PC-9 (cell line): ENCODE measurements at regions not wholly inside any gene's neighbourhood (a gene's known extent, or its start where the extent isn't known, plus 50 kb on each side); places are given as distances from the start of the nearest gene placed in this dataset.

Source experiments
- BruUV-seq: library from RNA; stranded (reverse); fragments of 400-500 nt; replicated peaks from 2 replicates; lab custom pipeline; 2021; lab: Mats Ljungman, UMichigan
- CTCF ChIA-PET: fragments of 300-600 bp; sonication (Branson Sonifier 250); formaldehyde crosslinking; loops from one replicate; lab custom pipeline; 2022; ENCODE audit warnings: antibody characterized with exemption; lab: Charles Lee
- POLR2A ChIA-PET: fragments of 300-600 bp; sonication (Branson Sonifier 250); formaldehyde crosslinking; loops from one replicate; lab custom pipeline; 2022; ENCODE audit warnings: antibody characterized with exemption; ENCODE audit not compliant: unreplicated experiment; lab: Charles Lee
- DNase-seq, 2 experiments: peaks; one replicate each; pipeline versions ENCODE4 v3.0.0 to v3.0.0-alpha.2; 2015 to 2022; ENCODE audit warnings: mixed read lengths in 1 of 2
- H2AFZ ChIP-seq: fragments of 200-600 bp; sonication (generic); 2 replicates; pipeline ENCODE4 v1.8.1; 2017; ENCODE audit warnings: antibody characterized with exemption
- H3F3A ChIP-seq: fragments of 200-600 bp; sonication (generic); 2 replicates; pipeline ENCODE4 v1.8.1; 2017; ENCODE audit warnings: antibody characterized with exemption, mild to moderate bottlenecking, low read depth; ENCODE audit not compliant: insufficient read depth
- H3K27ac ChIP-seq: fragments of 200-600 bp; sonication (generic); 2 replicates; pipeline ENCODE4 v1.6.1; 2016; ENCODE audit warnings: mixed run types
- H3K27me3 ChIP-seq: fragments of 200-600 bp; sonication (generic); 2 replicates; pipeline ENCODE4 v1.6.1; 2016; ENCODE audit warnings: low read depth, mixed run types; ENCODE audit not compliant: insufficient read depth
- H3K36me3 ChIP-seq: fragments of 200-600 bp; sonication (generic); 2 replicates; pipeline ENCODE4 v1.6.1; 2016; ENCODE audit warnings: low read depth, mixed run types
- H3K4me1 ChIP-seq: fragments of 200-600 bp; sonication (generic); replicated peaks from 2 replicates; pipeline ENCODE4 v1.6.1; 2016; ENCODE audit warnings: mixed run types; ENCODE audit not compliant: insufficient read depth
- H3K4me2 ChIP-seq: fragments of 200-600 bp; sonication (generic); 2 replicates; pipeline ENCODE4 v1.6.1; 2017; ENCODE audit warnings: mixed run types
- H3K4me3 ChIP-seq: fragments of 200-600 bp; sonication (generic); 2 replicates; pipeline ENCODE4 v1.6.1; 2016; ENCODE audit warnings: mixed run types
- H3K79me2 ChIP-seq: fragments of 200-600 bp; sonication (generic); 2 replicates; pipeline ENCODE4 v1.6.1; 2017; ENCODE audit warnings: low read depth, mixed run types
- H3K9me2 ChIP-seq: fragments of 200-600 bp; sonication (generic); 2 replicates; pipeline ENCODE4 v1.8.1; 2017; ENCODE audit warnings: mild to moderate bottlenecking; ENCODE audit not compliant: insufficient read depth
- H3K9me3 ChIP-seq: fragments of 200-600 bp; sonication (generic); 2 replicates; pipeline ENCODE4 v1.8.1; 2016; ENCODE audit warnings: low read depth; ENCODE audit not compliant: insufficient read depth
- H4K20me1 ChIP-seq: fragments of 200-600 bp; sonication (generic); 2 replicates; pipeline ENCODE4 v1.8.1; 2017; ENCODE audit not compliant: insufficient read depth
- CTCF ChIP-seq: fragments of 200-600 bp; sonication (generic); conservative IDR thresholded peaks from 2 replicates; pipeline ENCODE4 v1.6.1; 2017; ENCODE audit warnings: mixed run types, antibody characterized with exemption, mild to moderate bottlenecking, moderate library complexity
- EZH2 ChIP-seq: fragments of 200-600 bp; sonication (generic); IDR thresholded peaks from 2 replicates; pipeline ENCODE4 v1.8.0; 2017; ENCODE audit warnings: antibody characterized with exemption, low read depth
- intact Hi-C: fragments of 100-400 bp; cut with micrococcal nuclease; formaldehyde crosslinking; loops from one replicate; pipeline ENCODE4 v1.10.0; 2022; ENCODE audit not compliant: unreplicated experiment

GRCh38 chr3:54045061-54045815, 77.1 kb upstream of the CACNA2D3 start:
- BruUV-seq, result no TSS peak
- H4K20me1 ChIP-seq, result no peaks in the 10 kb centered on the region
- DNase-seq, result no peak

GRCh38 chr3:54042259-54042823, 80.0 kb upstream of the CACNA2D3 start:
- CTCF ChIA-PET, result no interaction called here
- no peak overlapping the region for H2AFZ ChIP-seq
- BruUV-seq, result no TSS peak

More at GRCh38 chr3:54045061-54045815, 77.1 kb upstream of the CACNA2D3 start:
- Histone ChIP-seq H3K27me3 (no peaks in the 10 kb centered on the region; the same call in 1 of the 2 replicates), H3K9me3 (no peaks in the 10 kb centered on the region), H3K4me2 (no peak overlapping the region), H3K4me1 (no peaks in the 10 kb centered on the region), H3K9me2 (no peaks in the 10 kb centered on the region), H3K27ac (no peak overlapping the region), H2AFZ (no peak overlapping the region), H3F3A (no peaks in the 10 kb centered on the region), H3K79me2 (no peaks in the 10 kb centered on the region), H3K36me3 (no peaks in the 10 kb centered on the region), H3K4me3 (no peak overlapping the region)
- TF ChIP-seq EZH2 (no peak), CTCF (no peak)
- intact Hi-C loops, result no loop called here
- POLR2A ChIA-PET, result no interaction called here
- CTCF ChIA-PET, result no interaction called here

GRCh38 chr3:54040476-54040875, 81.9 kb upstream of the CACNA2D3 start:
- Histone ChIP-seq H3K79me2 (no peaks in the 10 kb centered on the region), H3K27ac (no peak overlapping the region), H3K4me1 (no peaks in the 10 kb centered on the region), H3K27me3 (peaks cover 13% of the 10 kb centered on the region), H3K36me3 (no peaks in the 10 kb centered on the region), H3K9me3 (no peaks in the 10 kb centered on the region), H3K4me3 (no peak overlapping the region), H4K20me1 (no peaks in the 10 kb centered on the region), H3K9me2 (no peaks in the 10 kb centered on the region), H2AFZ (no peak overlapping the region), H3K4me2 (no peak overlapping the region), H3F3A (no peaks in the 10 kb centered on the region)
- no TSS peak for BruUV-seq
- ChIA-PET POLR2A (no interaction called here), CTCF (no interaction called here)
- intact Hi-C loops, result no loop called here
- TF ChIP-seq EZH2 (no peak), CTCF (no peak)
- DNase-seq, result no peak

More at GRCh38 chr3:54042259-54042823, 80.0 kb upstream of the CACNA2D3 start:
- H3K36me3 ChIP-seq, result no peaks in the 10 kb centered on the region
- H3K27me3 ChIP-seq, result peaks cover 6% of the 10 kb centered on the region
- intact Hi-C loops, result no loop called here
- POLR2A ChIA-PET, result no interaction called here
- TF ChIP-seq CTCF, result no peak
- no peak for TF ChIP-seq EZH2
- H3K4me1 ChIP-seq, result no peaks in the 10 kb centered on the region
- H3F3A ChIP-seq, result no peaks in the 10 kb centered on the region
- no peaks in the 10 kb centered on the region for H3K9me2 ChIP-seq
- no peak for DNase-seq
- H3K9me3 ChIP-seq, result no peaks in the 10 kb centered on the region
- no peaks in the 10 kb centered on the region for H3K79me2 ChIP-seq
- no peak overlapping the region for H3K27ac ChIP-seq
- H3K4me3 ChIP-seq, result no peak overlapping the region
- no peaks in the 10 kb centered on the region for H4K20me1 ChIP-seq
- H3K4me2 ChIP-seq, result no peak overlapping the region
